Skeletal muscle tissue (tissue), 3 donors: ENCODE measurements at regions not wholly inside any gene's neighbourhood (a gene's known extent, or its start where the extent isn't known, plus 50 kb on each side); places are given as distances from the start of the nearest gene placed in this dataset.

Experiments used
- H3K27ac ChIP-seq: one replicate; pipeline ENCODE4 v1.7.0; 2013; ENCODE audit warnings: mild to moderate bottlenecking, low read depth, low read length, inconsistent platforms
- H3K27me3 ChIP-seq, 3 donors: one replicate each; pipeline ENCODE4 v1.7.0; 2013; ENCODE audit warnings: low read length in 3 of 3; ENCODE audit not compliant: control insufficient read depth in 3 of 3, insufficient read depth in 3 of 3
- H3K36me3 ChIP-seq, 3 donors: one replicate each; pipeline ENCODE4 v1.7.0; 2013; ENCODE audit warnings: low read length in 3 of 3; ENCODE audit not compliant: control insufficient read depth in 3 of 3, insufficient read depth in 3 of 3
- H3K4me1 ChIP-seq, 3 donors: one replicate each; pipeline ENCODE4 v1.7.0; 2013; ENCODE audit warnings: low read length in 3 of 3, mild to moderate bottlenecking in 3 of 3; ENCODE audit not compliant: control insufficient read depth in 3 of 3, insufficient read depth in 3 of 3
- H3K4me3 ChIP-seq, 3 donors: one replicate each; pipeline ENCODE4 v1.7.0; 2013; ENCODE audit warnings: low read length in 3 of 3
- H3K9ac ChIP-seq, 3 donors: one replicate each; pipeline ENCODE4 v1.7.0; 2013; ENCODE audit warnings: low read length in 3 of 3, mild to moderate bottlenecking in 3 of 3, moderate library complexity in 2 of 3, low read depth in 1 of 3
- H3K9me3 ChIP-seq, 3 donors: one replicate each; pipeline ENCODE4 v1.7.0; 2013; ENCODE audit warnings: low read length in 3 of 3; ENCODE audit not compliant: control insufficient read depth in 3 of 3
- donor health status: Osteomylitis.

- peaks cover 0 to 6% (median 3%) of the 10 kb centered on the region in 3 donors for H3K9me3 ChIP-seq
- H3K4me1 ChIP-seq, result no peaks in the 10 kb centered on the region
- no peaks in the 10 kb centered on the region for H3K27me3 ChIP-seq
- no peaks in the 10 kb centered on the region for H3K36me3 ChIP-seq
- H3K4me3 ChIP-seq, result no peak overlapping the region
- H3K27ac ChIP-seq, result no peak overlapping the region
- no peak overlapping the region for H3K9ac ChIP-seq
Observed at GRCh38 chr22:34976886-34977285, 89.1 kb upstream of the ISX start.

GRCh38 chr22:34986523-34986922, 79.4 kb upstream of the ISX start:
- Histone ChIP-seq H3K36me3 (no peaks in the 10 kb centered on the region), H3K9me3 (peaks cover 0 to 14% (median 4%) of the 10 kb centered on the region in 3 donors)

GRCh38 chr22:34992672-34993071, 73.3 kb upstream of the ISX start:
- Histone ChIP-seq H3K36me3 (no peaks in the 10 kb centered on the region), H3K27ac (no peak overlapping the region), H3K9ac (no peak overlapping the region), H3K4me3 (no peak overlapping the region), H3K9me3 (peaks cover 0 to 3% (median 2%) of the 10 kb centered on the region in 3 donors), H3K27me3 (peaks cover 0 to 3% (median 0%) of the 10 kb centered on the region in 3 donors), H3K4me1 (no peaks in the 10 kb centered on the region)

More at GRCh38 chr22:34986523-34986922, 79.4 kb upstream of the ISX start:
- Histone ChIP-seq H3K4me1 (no peaks in the 10 kb centered on the region), H3K27ac (no peak overlapping the region), H3K4me3 (no peak overlapping the region), H3K27me3 (peaks cover 0 to 6% (median 0%) of the 10 kb centered on the region in 3 donors), H3K9ac (no peak overlapping the region)

GRCh38 chr22:34993548-34993947, 72.4 kb upstream of the ISX start:
- Histone ChIP-seq H3K4me1 (no peaks in the 10 kb centered on the region), H3K9me3 (peaks cover 0 to 3% (median 0%) of the 10 kb centered on the region in 3 donors), H3K9ac (no peak overlapping the region), H3K4me3 (no peak overlapping the region), H3K36me3 (no peaks in the 10 kb centered on the region), H3K27ac (no peak overlapping the region), H3K27me3 (peaks cover 0 to 3% (median 0%) of the 10 kb centered on the region in 3 donors)

GRCh38 chr22:34997633-34998299, 68.2 kb upstream of the ISX start:
- H3K4me1 ChIP-seq, result no peaks in the 10 kb centered on the region
- H3K27ac ChIP-seq, result no peak overlapping the region
- H3K27me3 ChIP-seq, result peaks cover 0 to 3% (median 3%) of the 10 kb centered on the region in 3 donors

GRCh38 chr22:34998921-34999320, 67.0 kb upstream of the ISX start:
- peaks cover 0 to 3% (median 3%) of the 10 kb centered on the region in 3 donors for H3K27me3 ChIP-seq
- no peaks in the 10 kb centered on the region for H3K36me3 ChIP-seq
- no peaks in the 10 kb centered on the region for H3K9me3 ChIP-seq
- H3K9ac ChIP-seq, result no peak overlapping the region
- no peak overlapping the region for H3K27ac ChIP-seq
- no peaks in the 10 kb centered on the region for H3K4me1 ChIP-seq
- no peak overlapping the region for H3K4me3 ChIP-seq

More at GRCh38 chr22:34997633-34998299, 68.2 kb upstream of the ISX start:
- H3K36me3 ChIP-seq, result no peaks in the 10 kb centered on the region
- H3K9ac ChIP-seq, result no peak overlapping the region
- H3K4me3 ChIP-seq, result no peak overlapping the region
- no peaks in the 10 kb centered on the region for H3K9me3 ChIP-seq

- no peaks in the 10 kb centered on the region for H3K36me3 ChIP-seq
- H3K9me3 ChIP-seq, result peaks cover 0 to 3% (median 0%) of the 10 kb centered on the region in 3 donors
- peaks cover 0 to 11% (median 10%) of the 10 kb centered on the region in 3 donors for H3K27me3 ChIP-seq
- no peak overlapping the region for H3K27ac ChIP-seq
- no peak overlapping the region for H3K4me3 ChIP-seq
- no peak overlapping the region for H3K9ac ChIP-seq
- H3K4me1 ChIP-seq, result no peaks in the 10 kb centered on the region
Observed at GRCh38 chr22:35008213-35008612, 57.7 kb upstream of the ISX start.

GRCh38 chr22:35010543-35010942, 55.4 kb upstream of the ISX start:
- H3K36me3 ChIP-seq, result no peaks in the 10 kb centered on the region
- no peak overlapping the region for H3K9ac ChIP-seq
- H3K9me3 ChIP-seq, result peaks cover 0 to 3% (median 0%) of the 10 kb centered on the region in 3 donors
- H3K27me3 ChIP-seq, result peaks cover 0 to 10% (median 8%) of the 10 kb centered on the region in 3 donors
- no peak overlapping the region for H3K4me3 ChIP-seq
- H3K4me1 ChIP-seq, result no peaks in the 10 kb centered on the region
- H3K27ac ChIP-seq, result no peak overlapping the region

- Histone ChIP-seq H3K36me3 (no peaks in the 10 kb centered on the region), H3K27me3 (peaks cover 0 to 5% (median 0%) of the 10 kb centered on the region in 3 donors), H3K9me3 (peaks cover 0 to 3% (median 2%) of the 10 kb centered on the region in 3 donors), H3K4me1 (no peaks in the 10 kb centered on the region), H3K27ac (no peak overlapping the region), H3K9ac (no peak overlapping the region), H3K4me3 (no peak overlapping the region)
Observed at GRCh38 chr22:35014812-35015211, 51.1 kb upstream of the ISX start.
